Mesothelial cell of epicardium (in vitro differentiated cells): ENCODE measurements at regions not wholly inside any gene's neighbourhood (a gene's known extent, or its start where the extent isn't known, plus 50 kb on each side); places are given as distances from the start of the nearest gene placed in this dataset.

Experiments used
- DNase-seq, 2 experiments: peaks; one replicate each; pipeline ENCODE4 v3.0.0; 2021; ENCODE audit warnings: low spot score in 2 of 2; ENCODE audit not compliant: unreplicated experiment in 2 of 2
- H3K27ac Mint-ChIP-seq: 2 replicates; pipeline ENCODE4 v1.8.0; 2021; ENCODE audit warnings: mixed read lengths
- H3K27me3 Mint-ChIP-seq: 2 replicates; pipeline ENCODE4 v1.8.0; 2021; ENCODE audit warnings: low read depth, mixed read lengths
- H3K36me3 Mint-ChIP-seq: 2 replicates; pipeline ENCODE4 v1.8.0; 2021; ENCODE audit warnings: mixed read lengths
- H3K4me1 Mint-ChIP-seq: 2 replicates; pipeline ENCODE4 v1.8.0; 2021; ENCODE audit warnings: mixed read lengths
- H3K4me3 Mint-ChIP-seq: 2 replicates; pipeline ENCODE4 v1.8.0; 2021; ENCODE audit warnings: mild to moderate bottlenecking, moderate library complexity, mixed read lengths
- H3K9me3 Mint-ChIP-seq: 2 replicates; pipeline ENCODE4 v1.8.0; 2021; ENCODE audit warnings: mixed read lengths
- TF ChIP-seq, protein P1 (sequence below): fragments of 200-600 bp; sonication (generic); IDR thresholded peaks from one replicate; pipeline ENCODE4 v1.5.0; 2021; ENCODE audit warnings: antibody characterized with exemption; ENCODE audit not compliant: unreplicated experiment

DNA sequence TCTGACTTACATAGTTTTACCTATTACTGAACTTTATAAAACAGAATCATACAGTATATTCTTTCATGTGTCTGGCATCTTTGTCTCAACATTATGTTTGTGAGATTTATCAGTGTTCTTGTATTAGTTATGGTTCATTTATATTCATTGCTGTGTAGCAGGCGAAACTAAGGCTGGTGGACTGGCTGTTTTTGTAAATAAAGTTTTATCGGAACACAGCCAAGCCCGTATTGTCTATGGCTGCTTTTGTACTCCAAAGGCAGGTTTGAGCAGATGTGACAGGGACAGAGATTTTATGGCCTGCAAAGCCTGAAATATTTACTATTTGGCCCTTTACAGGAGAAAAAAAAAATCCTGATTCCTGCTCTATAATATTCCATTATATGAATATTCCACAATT lies 405.8 kb upstream of the RGS6 start:
- H3K9me3 Mint-ChIP-seq = no peaks in the 10 kb centered on the region
- TF ChIP-seq, protein P1, sequence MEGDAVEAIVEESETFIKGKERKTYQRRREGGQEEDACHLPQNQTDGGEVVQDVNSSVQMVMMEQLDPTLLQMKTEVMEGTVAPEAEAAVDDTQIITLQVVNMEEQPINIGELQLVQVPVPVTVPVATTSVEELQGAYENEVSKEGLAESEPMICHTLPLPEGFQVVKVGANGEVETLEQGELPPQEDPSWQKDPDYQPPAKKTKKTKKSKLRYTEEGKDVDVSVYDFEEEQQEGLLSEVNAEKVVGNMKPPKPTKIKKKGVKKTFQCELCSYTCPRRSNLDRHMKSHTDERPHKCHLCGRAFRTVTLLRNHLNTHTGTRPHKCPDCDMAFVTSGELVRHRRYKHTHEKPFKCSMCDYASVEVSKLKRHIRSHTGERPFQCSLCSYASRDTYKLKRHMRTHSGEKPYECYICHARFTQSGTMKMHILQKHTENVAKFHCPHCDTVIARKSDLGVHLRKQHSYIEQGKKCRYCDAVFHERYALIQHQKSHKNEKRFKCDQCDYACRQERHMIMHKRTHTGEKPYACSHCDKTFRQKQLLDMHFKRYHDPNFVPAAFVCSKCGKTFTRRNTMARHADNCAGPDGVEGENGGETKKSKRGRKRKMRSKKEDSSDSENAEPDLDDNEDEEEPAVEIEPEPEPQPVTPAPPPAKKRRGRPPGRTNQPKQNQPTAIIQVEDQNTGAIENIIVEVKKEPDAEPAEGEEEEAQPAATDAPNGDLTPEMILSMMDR = no peak
- no peak overlapping the region for H3K27ac Mint-ChIP-seq

DNA sequence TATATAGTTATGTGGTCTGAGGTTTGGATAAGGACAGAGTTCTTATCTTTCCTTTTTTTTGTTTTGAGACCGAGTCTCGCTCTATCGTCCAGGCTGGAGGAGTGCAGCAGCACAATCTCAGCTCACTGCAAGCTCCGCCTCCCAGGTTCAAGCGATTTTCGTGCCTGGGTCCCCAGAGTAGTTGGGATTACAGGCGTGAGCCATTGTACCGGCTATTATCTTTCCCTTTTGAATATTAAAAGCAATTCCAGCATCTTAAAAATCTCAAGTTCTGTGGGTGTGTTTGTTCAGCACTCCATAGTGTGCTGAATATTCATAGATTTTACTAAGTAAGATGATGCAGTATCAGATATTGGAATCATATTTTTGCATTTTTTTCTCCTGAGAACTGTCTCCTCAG lies 404.4 kb upstream of the RGS6 start:
- Mint-ChIP-seq H3K4me1 (peaks cover 13% of the 10 kb centered on the region), H3K36me3 (no peaks in the 10 kb centered on the region), H3K4me3 (no peak overlapping the region), H3K9me3 (no peaks in the 10 kb centered on the region), H3K27ac (no peak overlapping the region), H3K27me3 (no peaks in the 10 kb centered on the region)
- DNase-seq = no peak
- TF ChIP-seq, protein P1 = no peak

More for the DNA sequence above, 405.8 kb upstream of the RGS6 start:
- no peak overlapping the region for H3K4me3 Mint-ChIP-seq
- no peaks in the 10 kb centered on the region for H3K27me3 Mint-ChIP-seq
- H3K36me3 Mint-ChIP-seq = no peaks in the 10 kb centered on the region
- peaks cover 18% of the 10 kb centered on the region for H3K4me1 Mint-ChIP-seq
- no peak for DNase-seq

DNA sequence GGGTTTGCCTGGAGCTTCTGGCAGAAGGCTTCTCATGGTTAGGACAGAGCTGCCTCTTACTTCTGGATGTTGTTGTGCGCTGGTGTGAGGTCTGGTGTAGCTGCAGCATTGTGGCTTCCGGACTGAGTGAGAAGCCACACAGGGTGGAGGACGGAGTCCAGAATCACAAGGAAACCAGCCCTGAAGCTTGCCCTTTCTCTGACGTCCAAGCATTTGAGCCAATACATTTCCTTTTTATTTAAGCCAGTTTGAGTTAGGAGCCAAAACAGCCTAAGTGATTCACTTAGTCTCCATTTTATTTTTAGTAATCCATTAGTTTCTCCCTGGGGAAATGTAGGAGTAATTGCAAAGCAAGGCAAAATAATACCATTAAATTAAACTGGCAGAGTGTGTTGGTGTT lies 402.4 kb upstream of the RGS6 start:
- no peak for DNase-seq
- no peak overlapping the region for H3K4me3 Mint-ChIP-seq
- no peak overlapping the region for H3K27ac Mint-ChIP-seq
- H3K9me3 Mint-ChIP-seq = no peaks in the 10 kb centered on the region
- H3K36me3 Mint-ChIP-seq = no peaks in the 10 kb centered on the region
- peaks cover 9% of the 10 kb centered on the region for H3K4me1 Mint-ChIP-seq
- H3K27me3 Mint-ChIP-seq = no peaks in the 10 kb centered on the region
- TF ChIP-seq, protein P1 = no peak

DNA sequence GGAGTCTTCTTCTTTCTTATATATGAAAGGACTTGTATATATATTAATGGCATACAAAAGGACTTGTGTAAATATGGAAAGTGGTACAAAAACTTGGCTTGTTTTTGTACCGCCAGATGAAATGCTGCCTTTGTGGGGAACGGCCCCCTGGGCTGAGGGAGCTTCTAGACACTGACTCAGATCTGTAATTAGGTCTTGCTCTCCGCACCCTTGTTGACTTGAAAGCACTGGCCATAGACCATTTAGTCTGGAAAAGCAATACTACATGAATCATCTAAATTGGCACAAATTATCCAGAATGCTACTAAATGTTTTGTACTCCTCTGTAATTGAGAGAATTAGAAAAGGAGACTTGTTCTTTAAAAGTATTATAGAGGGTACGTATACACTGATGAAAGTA lies 399.9 kb upstream of the RGS6 start:
- Mint-ChIP-seq H3K4me3 (no peak overlapping the region), H3K27me3 (no peaks in the 10 kb centered on the region), H3K9me3 (no peaks in the 10 kb centered on the region), H3K4me1 (peaks cover 20% of the 10 kb centered on the region), H3K27ac (peak overlapping the region; percentile 12), H3K36me3 (no peaks in the 10 kb centered on the region)
- DNase-seq = no peak
- TF ChIP-seq, protein P1 = no peak

DNA sequence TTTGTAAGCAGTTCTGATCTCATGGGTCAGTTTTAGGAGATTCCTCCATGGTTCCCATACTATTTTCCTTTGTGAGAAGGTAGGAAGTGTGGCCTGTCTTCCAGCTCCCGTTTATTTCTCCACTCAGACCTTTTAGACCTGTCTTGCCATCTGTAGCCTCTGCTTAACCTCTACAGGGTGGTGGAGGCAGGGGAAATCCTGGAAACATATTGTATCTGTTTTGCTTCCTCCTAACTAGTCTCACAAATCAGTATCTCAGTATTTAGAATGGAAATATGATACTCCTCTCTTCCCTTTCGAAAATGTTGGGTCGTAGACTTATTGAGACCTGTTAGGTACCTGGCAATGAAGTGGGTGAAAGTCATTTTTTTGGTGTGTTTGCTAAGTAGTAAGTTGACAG lies 399.4 kb upstream of the RGS6 start:
- no peak overlapping the region for H3K4me3 Mint-ChIP-seq
- no peaks in the 10 kb centered on the region for H3K36me3 Mint-ChIP-seq
- peaks cover 25% of the 10 kb centered on the region for H3K4me1 Mint-ChIP-seq
- no peaks in the 10 kb centered on the region for H3K27me3 Mint-ChIP-seq
- TF ChIP-seq, protein P1 = no peak
- DNase-seq = no peak
- H3K27ac Mint-ChIP-seq = no peak overlapping the region
- H3K9me3 Mint-ChIP-seq = no peaks in the 10 kb centered on the region

DNA sequence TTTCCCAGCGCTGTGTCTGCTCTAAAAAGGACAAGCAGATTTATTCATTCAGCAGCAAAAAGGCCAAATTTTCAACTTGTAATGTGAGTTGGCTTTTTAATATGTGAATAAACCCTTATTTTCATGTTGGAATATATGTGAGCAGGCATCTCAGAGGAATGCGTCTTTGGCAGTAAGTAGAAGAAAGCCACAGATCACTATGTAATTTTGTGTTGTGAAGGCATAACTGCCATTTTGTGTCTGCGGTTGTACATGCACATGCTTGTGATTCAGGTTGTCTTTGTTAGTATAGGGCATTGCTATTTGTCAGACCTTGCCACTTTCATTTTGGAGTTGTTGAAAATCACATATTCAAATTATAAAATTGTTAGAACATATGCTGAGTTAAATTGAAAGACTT lies 398.8 kb upstream of the RGS6 start:
- H3K9me3 Mint-ChIP-seq = no peaks in the 10 kb centered on the region
- H3K27me3 Mint-ChIP-seq = no peaks in the 10 kb centered on the region
- TF ChIP-seq, protein P1 = no peak
- no peak for DNase-seq
- no peaks in the 10 kb centered on the region for H3K36me3 Mint-ChIP-seq
- peak overlapping the region; percentile 47 for H3K27ac Mint-ChIP-seq
- H3K4me1 Mint-ChIP-seq = peaks cover 31% of the 10 kb centered on the region
- H3K4me3 Mint-ChIP-seq = no peak overlapping the region
